Panc1 (cell line): ENCODE measurements at regions not wholly inside any gene's neighbourhood (a gene's known extent, or its start where the extent isn't known, plus 50 kb on each side); places are given as distances from the start of the nearest gene placed in this dataset.

ENCODE experiments used
- ATAC-seq: fragments of 200-7000 bp; cut with Tn5 transposase; 2 replicates; pipeline ENCODE4 v1.9.1; 2020; ENCODE audit warnings: mild to moderate bottlenecking, moderate library complexity
- BruUV-seq: library from RNA; stranded (reverse); fragments of 400-500 nt; replicated peaks from 2 replicates; lab custom pipeline; 2021; lab: Mats Ljungman, UMichigan
- CTCF ChIA-PET: fragments of 300-600 bp; sonication (Branson Sonifier 250); formaldehyde crosslinking; loops from one replicate; lab custom pipeline; 2022; ENCODE audit warnings: antibody characterized with exemption; lab: Charles Lee
- POLR2A ChIA-PET: fragments of 300-600 bp; sonication (Branson Sonifier 250); formaldehyde crosslinking; loops from one replicate; lab custom pipeline; 2022; ENCODE audit warnings: antibody characterized with exemption; lab: Charles Lee
- DNase-seq: peaks from one replicate; pipeline ENCODE4 v3.0.0-alpha.2; 2010; ENCODE audit warnings: low read depth, low spot score
- H3K27ac ChIP-seq: 2 replicates; pipeline ENCODE4 v1.5.1; 2011; ENCODE audit warnings: mild to moderate bottlenecking, low read length, inconsistent platforms
- H3K27me3 ChIP-seq: fragments of 200-500 bp; sonication (Bioruptor generic); 2 replicates; pipeline ENCODE4 v1.6.0; 2014; ENCODE audit warnings: low read length, inconsistent platforms; ENCODE audit not compliant: control insufficient read depth, insufficient read depth
- H3K36me3 ChIP-seq: fragments of 200-500 bp; sonication (Bioruptor generic); 2 replicates; pipeline ENCODE4 v1.5.1; 2014; ENCODE audit warnings: inconsistent platforms, mild to moderate bottlenecking, low read length, moderate library complexity; ENCODE audit not compliant: control insufficient read depth, insufficient read depth
- H3K4me1 ChIP-seq: 2 replicates; pipeline ENCODE4 v1.5.1; 2011; ENCODE audit warnings: inconsistent platforms, mild to moderate bottlenecking, low read length, moderate library complexity; ENCODE audit not compliant: control insufficient read depth, insufficient read depth
- H3K4me3 ChIP-seq, 2 experiments: 2 replicates each; pipeline ENCODE4 v1.5.1; 2011 to 2012; ENCODE audit warnings: low read depth in 2 of 2, low read length in 2 of 2, mild to moderate bottlenecking in 2 of 2, inconsistent platforms in 1 of 2, moderate library complexity in 1 of 2
- H3K9me3 ChIP-seq: fragments of 200-500 bp; sonication (Bioruptor generic); 2 replicates; pipeline ENCODE4 v1.5.1; 2014; ENCODE audit warnings: low read depth, mild to moderate bottlenecking, inconsistent platforms, low read length, moderate library complexity; ENCODE audit not compliant: control insufficient read depth, insufficient read depth
- POLR2AphosphoS5 ChIP-seq: IDR thresholded peaks from 2 replicates; pipeline ENCODE4 v1.6.1; 2012; ENCODE audit warnings: mild to moderate bottlenecking, low read depth, low read length, moderate library complexity
- SIN3A ChIP-seq: IDR thresholded peaks from 2 replicates; pipeline ENCODE4 v1.6.1; 2012; ENCODE audit warnings: low read depth, mild to moderate bottlenecking, low read length, moderate library complexity, borderline replicate concordance; ENCODE audit not compliant: insufficient read depth
- TCF7L2 ChIP-seq: IDR thresholded peaks from 2 replicates; pipeline ENCODE4 v1.6.1; 2011; ENCODE audit warnings: mild to moderate bottlenecking, low read depth, low read length, inconsistent platforms
- in situ Hi-C: cut with HindIII; loops from 2 replicates; pipeline ENCODE4 v1.10.0; 2016; ENCODE audit warnings: low sequenced_read_pairs, low pct_unique_long_range_greater_than_20kb
- intact Hi-C: fragments of 100-400 bp; cut with micrococcal nuclease; formaldehyde crosslinking; loops from one replicate; pipeline ENCODE4 v1.10.0; 2022; ENCODE audit not compliant: unreplicated experiment
- TF ChIP-seq, protein P1 (sequence below), 2 experiments: IDR thresholded peaks; 2 replicates each; pipeline ENCODE4 v1.6.1; 2011 to 2012; ENCODE audit warnings: low read depth in 2 of 2, control low read depth in 1 of 2, low read length in 1 of 2, mild to moderate bottlenecking in 1 of 2, moderate library complexity in 1 of 2; ENCODE audit not compliant: insufficient read depth in 1 of 2
- TF ChIP-seq, protein P2 (sequence below): fragments of 450-650 bp; IDR thresholded peaks from 2 replicates; pipeline ENCODE4 v1.5.1; 2017; ENCODE audit warnings: mild to moderate bottlenecking

DNA sequence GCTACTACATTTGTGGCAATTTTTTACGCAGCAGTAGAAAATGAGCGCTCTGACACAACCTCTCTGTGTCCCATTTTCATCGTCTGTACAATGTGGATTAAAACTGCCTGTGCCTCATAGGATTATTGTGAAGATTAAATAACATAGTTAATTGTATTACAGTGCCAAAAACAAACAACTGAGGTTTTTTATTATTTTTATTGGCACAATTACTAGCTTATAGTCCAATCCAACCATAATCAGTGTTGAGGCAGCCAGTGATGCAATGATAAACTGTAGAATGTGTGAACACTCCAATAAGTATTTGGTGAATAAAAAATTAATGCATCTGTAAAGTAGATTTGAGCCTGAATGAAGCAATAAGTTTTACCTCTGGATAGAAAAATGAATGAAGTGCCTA, 588.3 kb downstream of the DNAH5 start:
- no peaks in the 10 kb centered on the region for H3K4me1 ChIP-seq
- no peak overlapping the region for H3K4me3 ChIP-seq
- no peak for DNase-seq
- H3K36me3 ChIP-seq, result no peaks in the 10 kb centered on the region
- BruUV-seq, result no TSS peak
- H3K27me3 ChIP-seq, result no peaks in the 10 kb centered on the region
- H3K9me3 ChIP-seq, result no peaks in the 10 kb centered on the region
- intact Hi-C loops, result no loop called here
- no peak overlapping the region for H3K27ac ChIP-seq
- no peak for TF ChIP-seq SIN3A
- TF ChIP-seq TCF7L2, result no peak
- TF ChIP-seq, protein P1, sequence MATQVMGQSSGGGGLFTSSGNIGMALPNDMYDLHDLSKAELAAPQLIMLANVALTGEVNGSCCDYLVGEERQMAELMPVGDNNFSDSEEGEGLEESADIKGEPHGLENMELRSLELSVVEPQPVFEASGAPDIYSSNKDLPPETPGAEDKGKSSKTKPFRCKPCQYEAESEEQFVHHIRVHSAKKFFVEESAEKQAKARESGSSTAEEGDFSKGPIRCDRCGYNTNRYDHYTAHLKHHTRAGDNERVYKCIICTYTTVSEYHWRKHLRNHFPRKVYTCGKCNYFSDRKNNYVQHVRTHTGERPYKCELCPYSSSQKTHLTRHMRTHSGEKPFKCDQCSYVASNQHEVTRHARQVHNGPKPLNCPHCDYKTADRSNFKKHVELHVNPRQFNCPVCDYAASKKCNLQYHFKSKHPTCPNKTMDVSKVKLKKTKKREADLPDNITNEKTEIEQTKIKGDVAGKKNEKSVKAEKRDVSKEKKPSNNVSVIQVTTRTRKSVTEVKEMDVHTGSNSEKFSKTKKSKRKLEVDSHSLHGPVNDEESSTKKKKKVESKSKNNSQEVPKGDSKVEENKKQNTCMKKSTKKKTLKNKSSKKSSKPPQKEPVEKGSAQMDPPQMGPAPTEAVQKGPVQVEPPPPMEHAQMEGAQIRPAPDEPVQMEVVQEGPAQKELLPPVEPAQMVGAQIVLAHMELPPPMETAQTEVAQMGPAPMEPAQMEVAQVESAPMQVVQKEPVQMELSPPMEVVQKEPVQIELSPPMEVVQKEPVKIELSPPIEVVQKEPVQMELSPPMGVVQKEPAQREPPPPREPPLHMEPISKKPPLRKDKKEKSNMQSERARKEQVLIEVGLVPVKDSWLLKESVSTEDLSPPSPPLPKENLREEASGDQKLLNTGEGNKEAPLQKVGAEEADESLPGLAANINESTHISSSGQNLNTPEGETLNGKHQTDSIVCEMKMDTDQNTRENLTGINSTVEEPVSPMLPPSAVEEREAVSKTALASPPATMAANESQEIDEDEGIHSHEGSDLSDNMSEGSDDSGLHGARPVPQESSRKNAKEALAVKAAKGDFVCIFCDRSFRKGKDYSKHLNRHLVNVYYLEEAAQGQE (IDR thresholded peaks at IDR 0.05; ENCODE audit: insufficient read depth in 1 of 2, low read depth in 2 of 2, low read length in 1 of 2), result no peak
- TF ChIP-seq, protein P2, sequence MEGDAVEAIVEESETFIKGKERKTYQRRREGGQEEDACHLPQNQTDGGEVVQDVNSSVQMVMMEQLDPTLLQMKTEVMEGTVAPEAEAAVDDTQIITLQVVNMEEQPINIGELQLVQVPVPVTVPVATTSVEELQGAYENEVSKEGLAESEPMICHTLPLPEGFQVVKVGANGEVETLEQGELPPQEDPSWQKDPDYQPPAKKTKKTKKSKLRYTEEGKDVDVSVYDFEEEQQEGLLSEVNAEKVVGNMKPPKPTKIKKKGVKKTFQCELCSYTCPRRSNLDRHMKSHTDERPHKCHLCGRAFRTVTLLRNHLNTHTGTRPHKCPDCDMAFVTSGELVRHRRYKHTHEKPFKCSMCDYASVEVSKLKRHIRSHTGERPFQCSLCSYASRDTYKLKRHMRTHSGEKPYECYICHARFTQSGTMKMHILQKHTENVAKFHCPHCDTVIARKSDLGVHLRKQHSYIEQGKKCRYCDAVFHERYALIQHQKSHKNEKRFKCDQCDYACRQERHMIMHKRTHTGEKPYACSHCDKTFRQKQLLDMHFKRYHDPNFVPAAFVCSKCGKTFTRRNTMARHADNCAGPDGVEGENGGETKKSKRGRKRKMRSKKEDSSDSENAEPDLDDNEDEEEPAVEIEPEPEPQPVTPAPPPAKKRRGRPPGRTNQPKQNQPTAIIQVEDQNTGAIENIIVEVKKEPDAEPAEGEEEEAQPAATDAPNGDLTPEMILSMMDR, result no peak
- no peak for TF ChIP-seq POLR2AphosphoS5
- no peak for ATAC-seq
- ChIA-PET POLR2A (interaction anchor here (0.6 kb wide), 1 partner anchor 633 kb away, joined by 7 read pairs; no protein-coding TSS in a partner anchor), CTCF (no interaction called here)
- in situ Hi-C loops, result no loop called here

GRCh38 chr5:13354611-13355010, 589.9 kb downstream of the DNAH5 start:
- BruUV-seq, result no TSS peak
- TF ChIP-seq, protein P2, result no peak
- TF ChIP-seq, protein P1 (IDR thresholded peaks at IDR 0.05; ENCODE audit: insufficient read depth in 1 of 2, low read depth in 2 of 2, low read length in 1 of 2), result no peak
- TF ChIP-seq TCF7L2 (no peak), SIN3A (no peak), POLR2AphosphoS5 (no peak)
- ATAC-seq, result no peak
- no peak for DNase-seq
- intact Hi-C loops (no loop called here), in situ Hi-C loops (no loop called here)
- POLR2A ChIA-PET, result no interaction called here
- Histone ChIP-seq H3K4me1 (no peaks in the 10 kb centered on the region), H3K27ac (no peak overlapping the region), H3K36me3 (no peaks in the 10 kb centered on the region), H3K9me3 (no peaks in the 10 kb centered on the region), H3K4me3 (no peak overlapping the region), H3K27me3 (no peaks in the 10 kb centered on the region)
- CTCF ChIA-PET, result interaction anchor here (0.6 kb wide), 1 partner anchor 8 kb away, joined by 8 read pairs; no protein-coding TSS in a partner anchor
